ENCODE measurements at regions not wholly inside any gene's neighbourhood (a gene's known extent, or its start where the extent isn't known, plus 50 kb on each side); places are given as distances from the start of the nearest gene placed in this dataset.

DNA sequence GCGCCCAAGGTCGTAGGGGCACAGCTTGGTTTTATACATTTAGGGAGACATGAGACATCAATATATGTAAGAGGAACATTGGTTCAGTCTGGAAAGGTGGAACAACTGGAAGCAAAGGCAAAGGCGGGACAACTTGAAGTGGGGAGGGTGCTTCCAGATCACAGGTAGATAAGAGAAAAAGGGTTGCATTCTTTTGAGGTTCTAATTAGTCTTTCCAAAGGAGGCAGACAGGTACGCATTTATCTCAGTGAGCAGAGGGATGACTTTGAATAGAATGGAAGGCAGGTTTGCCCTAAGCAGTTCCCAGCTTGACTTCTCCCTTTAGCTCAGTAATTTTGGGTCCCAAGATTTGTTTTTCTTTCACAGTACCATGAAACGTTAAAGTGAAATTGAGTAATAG, 223.2 kb downstream of the FAM47A start:
- Histone ChIP-seq H4K20me1 (ENCODE audit: insufficient read depth, poor library complexity, severe bottlenecking) (no peaks in the 10 kb centered on the region), H3K4me3 (no peak overlapping the region), H3K9me3 (ENCODE audit: low read depth) (no peaks in the 10 kb centered on the region), H3K27me3 (no peaks in the 10 kb centered on the region), H3K4me1 (ENCODE audit: insufficient read depth) (peaks cover 13% of the 10 kb centered on the region), H3K36me3 (replicated peaks; ENCODE audit: insufficient read depth, low read depth) (no peaks in the 10 kb centered on the region), H3K27ac (no peak overlapping the region), H3K79me2 (no peaks in the 10 kb centered on the region), H2AFZ (no peak overlapping the region), H3K4me2 (no peak overlapping the region), H3K9me2 (replicated peaks; ENCODE audit: insufficient read depth) (no peaks in the 10 kb centered on the region)
- DNase-seq (ENCODE audit: low spot score) = no peak
- no peak for TF ChIP-seq EZH2phosphoT487 (IDR thresholded peaks at IDR 0.05; ENCODE audit: low read depth, severe bottlenecking, unreplicated experiment)
- TF ChIP-seq EZH2 (IDR thresholded peaks at IDR 0.05; ENCODE audit: borderline replicate concordance) = no peak
- no peak for TF ChIP-seq CTCF (IDR thresholded peaks at IDR 0.05; ENCODE audit: poor library complexity)
- WGBS (ENCODE audit: low lambda C conversion rate, missing lambda C conversion rate) = 50% methylated on average over 5 of the region's 5 CpGs

DNA sequence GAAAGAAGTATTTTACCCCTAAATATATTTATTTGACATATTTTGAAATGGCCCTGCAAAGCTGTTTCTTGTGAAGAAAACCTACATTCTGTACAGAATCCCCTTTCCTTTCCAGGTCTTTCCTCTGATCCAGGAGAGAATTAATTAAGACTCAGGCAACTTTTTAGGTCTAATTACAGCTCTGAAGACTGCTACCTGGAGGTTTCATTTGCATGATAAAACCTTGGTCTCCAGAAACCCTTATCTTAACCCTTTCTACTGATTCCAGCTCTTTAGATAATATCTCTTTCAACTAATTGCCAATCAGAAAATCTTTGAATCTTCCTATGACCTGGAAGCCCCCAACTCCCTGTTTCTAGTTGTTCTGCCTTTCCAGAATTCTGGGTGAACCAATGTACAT, 224.0 kb downstream of the FAM47A start:
- DNase-seq (ENCODE audit: low spot score) = no peak
- no peaks in the 10 kb centered on the region for H3K9me3 ChIP-seq (ENCODE audit: low read depth)
- H3K4me2 ChIP-seq = no peak overlapping the region
- no peak overlapping the region for H2AFZ ChIP-seq
- no peaks in the 10 kb centered on the region for H3K27me3 ChIP-seq
- no peaks in the 10 kb centered on the region for H4K20me1 ChIP-seq (ENCODE audit: insufficient read depth, poor library complexity, severe bottlenecking)
- H3K27ac ChIP-seq = no peak overlapping the region
- H3K79me2 ChIP-seq = no peaks in the 10 kb centered on the region
- no peaks in the 10 kb centered on the region for H3K36me3 ChIP-seq (replicated peaks; ENCODE audit: insufficient read depth, low read depth)
- peaks cover 13% of the 10 kb centered on the region for H3K4me1 ChIP-seq (ENCODE audit: insufficient read depth)
- TF ChIP-seq CTCF (IDR thresholded peaks at IDR 0.05; ENCODE audit: poor library complexity) (no peak), EZH2 (IDR thresholded peaks at IDR 0.05; ENCODE audit: borderline replicate concordance) (no peak), EZH2phosphoT487 (IDR thresholded peaks at IDR 0.05; ENCODE audit: low read depth, severe bottlenecking, unreplicated experiment) (no peak)
- H3K4me3 ChIP-seq = no peak overlapping the region
- no peaks in the 10 kb centered on the region for H3K9me2 ChIP-seq (replicated peaks; ENCODE audit: insufficient read depth)

- Histone ChIP-seq H3K27me3 (no peaks in the 10 kb centered on the region), H3K9me3 (ENCODE audit: low read depth) (no peaks in the 10 kb centered on the region), H3K27ac (peak overlapping the region; percentile 11), H4K20me1 (ENCODE audit: insufficient read depth, poor library complexity, severe bottlenecking) (no peaks in the 10 kb centered on the region), H3K9me2 (replicated peaks; ENCODE audit: insufficient read depth) (no peaks in the 10 kb centered on the region), H3K4me3 (no peak overlapping the region), H3K4me2 (peak overlapping the region; percentile 31), H2AFZ (peak overlapping the region; percentile 19), H3K4me1 (ENCODE audit: insufficient read depth) (peaks cover 13% of the 10 kb centered on the region), H3K36me3 (replicated peaks; ENCODE audit: insufficient read depth, low read depth) (no peaks in the 10 kb centered on the region), H3K79me2 (no peaks in the 10 kb centered on the region)
- DNase-seq (ENCODE audit: low spot score) = no peak
- TF ChIP-seq EZH2phosphoT487 (IDR thresholded peaks at IDR 0.05; ENCODE audit: low read depth, severe bottlenecking, unreplicated experiment) (no peak), CTCF (IDR thresholded peaks at IDR 0.05; ENCODE audit: poor library complexity) (no peak), EZH2 (IDR thresholded peaks at IDR 0.05; ENCODE audit: borderline replicate concordance) (no peak)
- WGBS (ENCODE audit: low lambda C conversion rate, missing lambda C conversion rate) = 35% methylated on average over 2 of the region's 2 CpGs
Measured at GRCh38 chrX:33906971-33907370, 225.1 kb downstream of the FAM47A start.

DNA sequence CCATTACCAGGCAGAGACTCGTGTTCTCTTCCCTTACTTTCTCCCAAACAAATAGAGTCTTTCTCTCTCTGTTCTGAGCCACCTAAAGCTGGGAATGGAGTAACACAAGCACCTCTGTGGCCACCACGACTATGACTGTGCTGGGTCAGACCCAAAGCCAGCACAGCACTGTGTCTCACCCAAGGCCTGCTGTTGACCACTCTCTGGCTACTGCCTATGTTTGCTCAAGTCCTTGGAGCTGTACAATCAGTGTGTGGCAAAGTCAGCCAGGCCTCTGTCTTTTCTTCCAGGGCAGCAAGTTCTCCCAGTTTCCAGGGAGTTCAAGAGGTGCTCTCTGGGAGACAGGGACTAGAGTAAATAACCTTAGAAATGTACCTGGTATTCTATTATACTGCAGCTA, 239.4 kb downstream of the FAM47A start:
- WGBS (ENCODE audit: low lambda C conversion rate, missing lambda C conversion rate) = 87% methylated on average over 2 of the region's 2 CpGs
- no peaks in the 10 kb centered on the region for H3K4me1 ChIP-seq (ENCODE audit: insufficient read depth)
- H3K9me3 ChIP-seq (ENCODE audit: low read depth) = no peaks in the 10 kb centered on the region
- H3K27me3 ChIP-seq = no peaks in the 10 kb centered on the region
- DNase-seq (ENCODE audit: low spot score) = no peak
- TF ChIP-seq CTCF (IDR thresholded peaks at IDR 0.05; ENCODE audit: poor library complexity) (no peak), EZH2phosphoT487 (IDR thresholded peaks at IDR 0.05; ENCODE audit: low read depth, severe bottlenecking, unreplicated experiment) (no peak), EZH2 (IDR thresholded peaks at IDR 0.05; ENCODE audit: borderline replicate concordance) (no peak)
- no peaks in the 10 kb centered on the region for H3K79me2 ChIP-seq
- no peak overlapping the region for H2AFZ ChIP-seq
- H3K4me3 ChIP-seq = no peak overlapping the region
- H3K27ac ChIP-seq = no peak overlapping the region
- no peaks in the 10 kb centered on the region for H3K9me2 ChIP-seq (replicated peaks; ENCODE audit: insufficient read depth)
- no peaks in the 10 kb centered on the region for H3K36me3 ChIP-seq (replicated peaks; ENCODE audit: insufficient read depth, low read depth)
- no peaks in the 10 kb centered on the region for H4K20me1 ChIP-seq (ENCODE audit: insufficient read depth, poor library complexity, severe bottlenecking)
- H3K4me2 ChIP-seq = no peak overlapping the region
